ENCODE measurements at regions not wholly inside any gene's neighbourhood (a gene's known extent, or its start where the extent isn't known, plus 50 kb on each side); places are given as distances from the start of the nearest gene placed in this dataset.

DNA sequence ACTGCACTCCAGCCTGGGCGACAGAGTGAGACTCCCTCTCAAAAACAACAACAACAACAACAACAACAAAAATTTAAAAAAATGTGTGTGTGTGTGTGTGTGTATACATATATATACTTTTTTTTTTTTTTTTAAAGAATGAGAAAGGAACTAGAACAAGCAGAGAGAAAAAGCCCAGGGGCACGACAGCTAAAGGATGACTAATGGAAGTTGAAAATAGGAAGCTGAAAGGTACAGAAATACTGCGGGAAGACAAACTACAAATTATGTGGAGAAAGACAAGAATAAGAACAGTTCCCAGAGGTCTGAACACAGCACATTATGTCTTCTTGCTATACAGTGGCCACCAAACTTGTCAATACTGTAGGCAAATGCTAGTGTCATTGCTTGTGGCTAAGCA is 141.9 kb upstream of the PRSS1 start:
- H4K8ac ChIP-seq (ENCODE audit: low read depth in 2 of 2, low read length in 2 of 2): no peak overlapping the region
- in situ Hi-C loops (cut with MboI; ENCODE audit: low sequenced_read_pairs) (loop anchor here (10.0 kb wide), 1 partner anchor 177 kb away; no protein-coding TSS in a partner anchor), intact Hi-C loops (cut with micrococcal nuclease) (loop anchor here (10.0 kb wide), 1 partner anchor 397 kb away; no protein-coding TSS in a partner anchor), dilution Hi-C loops (cut with HindIII; ENCODE audit: low sequenced_read_pairs, unreplicated experiment) (no loop called here)
- H3K4me3 ChIP-seq (ENCODE audit: insufficient read depth, low read depth, low read length): no peak overlapping the region
- TF ChIP-seq, protein P1, sequence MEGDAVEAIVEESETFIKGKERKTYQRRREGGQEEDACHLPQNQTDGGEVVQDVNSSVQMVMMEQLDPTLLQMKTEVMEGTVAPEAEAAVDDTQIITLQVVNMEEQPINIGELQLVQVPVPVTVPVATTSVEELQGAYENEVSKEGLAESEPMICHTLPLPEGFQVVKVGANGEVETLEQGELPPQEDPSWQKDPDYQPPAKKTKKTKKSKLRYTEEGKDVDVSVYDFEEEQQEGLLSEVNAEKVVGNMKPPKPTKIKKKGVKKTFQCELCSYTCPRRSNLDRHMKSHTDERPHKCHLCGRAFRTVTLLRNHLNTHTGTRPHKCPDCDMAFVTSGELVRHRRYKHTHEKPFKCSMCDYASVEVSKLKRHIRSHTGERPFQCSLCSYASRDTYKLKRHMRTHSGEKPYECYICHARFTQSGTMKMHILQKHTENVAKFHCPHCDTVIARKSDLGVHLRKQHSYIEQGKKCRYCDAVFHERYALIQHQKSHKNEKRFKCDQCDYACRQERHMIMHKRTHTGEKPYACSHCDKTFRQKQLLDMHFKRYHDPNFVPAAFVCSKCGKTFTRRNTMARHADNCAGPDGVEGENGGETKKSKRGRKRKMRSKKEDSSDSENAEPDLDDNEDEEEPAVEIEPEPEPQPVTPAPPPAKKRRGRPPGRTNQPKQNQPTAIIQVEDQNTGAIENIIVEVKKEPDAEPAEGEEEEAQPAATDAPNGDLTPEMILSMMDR (conservative IDR thresholded peaks at IDR 0.05; ENCODE audit: low read depth, low read length): no peak
- TF ChIP-seq MAZ (IDR thresholded peaks at IDR 0.05; ENCODE audit: borderline replicate concordance, low read depth, low read length): no peak
- TF ChIP-seq CEBPB (IDR thresholded peaks at IDR 0.05; ENCODE audit: low read depth, low read length): no peak
- no peak for TF ChIP-seq RAD21 (IDR thresholded peaks at IDR 0.05; ENCODE audit: low read length)
- TF ChIP-seq, protein P2, sequence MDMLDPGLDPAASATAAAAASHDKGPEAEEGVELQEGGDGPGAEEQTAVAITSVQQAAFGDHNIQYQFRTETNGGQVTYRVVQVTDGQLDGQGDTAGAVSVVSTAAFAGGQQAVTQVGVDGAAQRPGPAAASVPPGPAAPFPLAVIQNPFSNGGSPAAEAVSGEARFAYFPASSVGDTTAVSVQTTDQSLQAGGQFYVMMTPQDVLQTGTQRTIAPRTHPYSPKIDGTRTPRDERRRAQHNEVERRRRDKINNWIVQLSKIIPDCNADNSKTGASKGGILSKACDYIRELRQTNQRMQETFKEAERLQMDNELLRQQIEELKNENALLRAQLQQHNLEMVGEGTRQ (IDR thresholded peaks at IDR 0.05; ENCODE audit: low read depth, low read length): no peak
- TF ChIP-seq BHLHE40 (IDR thresholded peaks at IDR 0.05; ENCODE audit: low read depth, low read length): no peak
- TF ChIP-seq FOS (IDR thresholded peaks at IDR 0.05; ENCODE audit: low read depth, low read length): no peak
- no peak for TF ChIP-seq MAFK (IDR thresholded peaks at IDR 0.05; ENCODE audit: low read depth, low read length)
- TF ChIP-seq RCOR1 (IDR thresholded peaks at IDR 0.05; ENCODE audit: insufficient replicate concordance, low read length): no peak
- TF ChIP-seq MXI1 (IDR thresholded peaks at IDR 0.05; ENCODE audit: borderline replicate concordance, low read depth, low read length): no peak
- H2AK9ac ChIP-seq (replicated peaks; ENCODE audit: low read depth, low read length, poor library complexity): no peak overlapping the region
- H3K36me3 ChIP-seq (ENCODE audit: control insufficient read depth, insufficient read depth, low read length): no peaks in the 10 kb centered on the region
- no peaks in the 10 kb centered on the region for H3K9me3 ChIP-seq (ENCODE audit: control insufficient read depth, insufficient read depth, low read length)
- H3K23ac ChIP-seq (ENCODE audit: low read depth, low read length): no peak overlapping the region
- H4K20me1 ChIP-seq (ENCODE audit: insufficient read depth, low read length): no peaks in the 10 kb centered on the region
- no peak overlapping the region for H2BK5ac ChIP-seq (ENCODE audit: low read depth, low read length, poor library complexity, severe bottlenecking)
- H3K4me2 ChIP-seq (ENCODE audit: low read depth, low read length): no peak overlapping the region
- no peak for DNase-seq
- no peaks in the 10 kb centered on the region for H3K79me1 ChIP-seq (ENCODE audit: low read depth in 1 of 2, low read length in 2 of 2)
- ATAC-seq (ENCODE audit: low read depth): no peak
- no peak overlapping the region for H3K56ac ChIP-seq (ENCODE audit: extremely low read depth, insufficient read depth, low read length)
- no peak overlapping the region for H2AK5ac ChIP-seq (ENCODE audit: low read depth, low read length)
- no peak overlapping the region for H3K27ac ChIP-seq (ENCODE audit: insufficient read depth, low read length)
- no CpG with 5 or more reads among the region's 3 CpGs for WGBS, 2 experiments (ENCODE audit: extremely low coverage in 2 of 2, insufficient read length in 1 of 2)
- H2AFZ ChIP-seq (replicated peaks; ENCODE audit: low read length, poor library complexity): no peak overlapping the region
- H2BK20ac ChIP-seq (ENCODE audit: low read depth, low read length): no peak overlapping the region
- H3K4ac ChIP-seq (ENCODE audit: low read depth, low read length): no peak overlapping the region
- ChIA-PET CTCF (interaction anchor here (0.8 to 1.2 kb wide), 3 partner anchors 19 to 608 kb away, joined by 3 to 4 read pairs (median 3); no protein-coding TSS in a partner anchor), POLR2A (ENCODE audit: unreplicated experiment) (no interaction called here)
- 0 out of 2 replicates have a peak, but pooled peaks cover under 1% of the 10 kb centered on the region for H3K4me1 ChIP-seq (ENCODE audit: control insufficient read depth, insufficient read depth, low read length)
- 0 out of 2 replicates have a peak, but pooled peaks cover 3% of the 10 kb centered on the region for H3K27me3 ChIP-seq (ENCODE audit: control insufficient read depth, insufficient read depth, low read length)
- no peak overlapping the region for H4K91ac ChIP-seq (ENCODE audit: insufficient read depth, low read depth, low read length)
- H3K14ac ChIP-seq (replicated peaks; ENCODE audit: low read depth, low read length): no peak overlapping the region
- no peak overlapping the region for H2BK15ac ChIP-seq (ENCODE audit: low read depth, low read length)
- no peaks in the 10 kb centered on the region for H3K9me1 ChIP-seq (ENCODE audit: insufficient read depth, low read length)
- H3K18ac ChIP-seq (ENCODE audit: low read depth, low read length): no peak overlapping the region
- no TSS peak for BruUV-seq (replicated peaks)
- no peak overlapping the region for H3K9ac ChIP-seq (ENCODE audit: low read depth, low read length)
- H2BK120ac ChIP-seq (ENCODE audit: low read depth, low read length): no peak overlapping the region
- no peak overlapping the region for H4K5ac ChIP-seq (ENCODE audit: low read depth, low read length)
